ENCODE measurements at regions not wholly inside any gene's neighbourhood (a gene's known extent, or its start where the extent isn't known, plus 50 kb on each side); places are given as distances from the start of the nearest gene placed in this dataset.

GRCh38 chr4:34105311-34105710, 2139.0 kb downstream of the ARAP2 start:
- no peak for TF ChIP-seq EZH2 (IDR thresholded peaks at IDR 0.05; ENCODE audit: insufficient read depth, poor library complexity, severe bottlenecking)
- TF ChIP-seq EZH2phosphoT487 (IDR thresholded peaks at IDR 0.05; ENCODE audit: insufficient read depth, low read depth) = no peak
